HG02678 (cell line): ENCODE measurements at regions not wholly inside any gene's neighbourhood (a gene's known extent, or its start where the extent isn't known, plus 50 kb on each side); places are given as distances from the start of the nearest gene placed in this dataset.

Source experiments
- ATAC-seq: cut with Tn5 transposase; IDR thresholded peaks from one replicate; pipeline ENCODE4 v1.9.1; 2021; ENCODE audit warnings: mild to moderate bottlenecking, moderate library complexity; ENCODE audit not compliant: unreplicated experiment

DNA sequence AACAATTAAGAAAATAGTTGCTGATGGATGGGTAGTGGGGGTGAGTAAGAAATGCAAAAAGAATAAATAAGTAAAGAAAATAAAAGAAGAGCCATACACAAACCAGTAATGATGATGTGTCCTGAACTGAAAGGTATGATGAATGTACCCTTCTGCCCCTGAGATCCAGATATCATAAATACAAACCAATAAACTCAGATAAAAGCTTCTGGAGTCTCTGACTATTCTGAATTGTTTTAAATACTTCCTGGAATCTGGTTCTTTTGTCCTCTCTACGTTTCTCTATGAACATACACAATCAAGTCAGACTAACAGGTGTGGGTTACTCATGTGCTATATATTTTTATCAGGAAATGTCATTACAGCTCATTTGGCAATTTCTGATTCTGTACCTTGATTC is 153.4 kb downstream of the PPP1R2C start:
- ATAC-seq: no peak

DNA sequence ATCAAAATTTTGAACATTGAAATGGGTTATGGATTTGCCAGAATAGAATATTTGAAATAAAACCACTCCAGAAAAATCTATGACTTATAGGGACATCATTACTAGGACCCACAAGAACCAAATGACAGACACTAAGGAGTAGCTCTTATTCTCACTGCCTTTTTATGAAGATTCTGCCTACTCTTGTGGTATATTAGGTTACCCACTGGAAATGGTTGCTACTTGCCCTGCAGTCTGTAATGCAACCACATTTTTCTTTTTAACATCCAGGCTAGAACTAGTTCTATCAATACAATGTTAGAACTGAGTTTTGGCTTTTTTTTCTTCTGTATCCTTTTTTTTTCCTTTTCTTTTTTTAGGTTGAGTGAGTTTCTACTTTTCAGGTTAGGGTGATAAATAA is 158.9 kb downstream of the PPP1R2C start:
- no peak for ATAC-seq

GRCh38 chrX:42616981-42617380 is 161.0 kb downstream of the PPP1R2C start:
- no peak for ATAC-seq

DNA sequence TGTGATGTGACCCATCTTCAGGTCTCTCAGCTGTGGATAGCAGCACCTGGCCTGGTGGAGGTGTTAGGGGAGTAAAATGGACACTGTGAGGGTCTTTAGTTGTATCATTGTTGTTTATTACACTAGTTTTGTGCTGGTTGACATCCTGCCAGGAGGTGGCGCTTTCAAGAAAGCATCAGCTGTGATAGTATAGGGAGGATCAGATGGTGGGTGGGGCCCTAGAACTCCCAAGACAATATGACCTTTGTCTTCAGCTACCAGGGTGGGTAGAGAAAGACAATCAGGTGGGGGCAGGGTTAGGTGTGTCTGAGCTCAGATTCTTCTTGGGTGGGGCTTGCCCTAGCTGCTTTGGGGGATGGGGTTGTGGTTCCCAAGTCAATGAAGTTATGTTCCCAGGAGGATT is 162.8 kb downstream of the PPP1R2C start:
- ATAC-seq: no peak

GRCh38 chrX:42606591-42606990 is 171.4 kb downstream of the PPP1R2C start:
- ATAC-seq: no peak

GRCh38 chrX:42604302-42604701 is 173.7 kb downstream of the PPP1R2C start:
- ATAC-seq: no peak

GRCh38 chrX:42603016-42603415 is 174.9 kb downstream of the PPP1R2C start:
- no peak for ATAC-seq

DNA sequence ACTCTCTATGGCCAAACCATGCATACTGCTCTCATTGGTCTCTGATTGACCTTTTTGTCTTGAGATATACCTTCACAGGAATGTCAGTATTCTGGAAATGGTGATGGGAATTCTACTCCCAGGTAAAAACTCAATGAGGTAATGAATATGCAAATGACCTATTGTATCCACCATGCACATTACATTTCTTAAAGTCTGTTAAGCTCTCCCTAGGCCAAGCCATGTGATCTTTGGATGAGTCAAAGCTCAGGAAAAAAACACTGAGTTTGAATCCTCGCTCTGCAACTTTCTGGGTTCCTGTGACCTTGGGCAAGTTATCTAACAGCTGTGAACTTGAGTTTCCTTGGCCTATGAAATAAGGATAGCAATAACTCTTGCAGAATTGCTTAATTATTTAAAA is 175.4 kb downstream of the PPP1R2C start:
- ATAC-seq: no peak

- ATAC-seq: no peak
Observed at GRCh38 chrX:42602136-42602535, 175.8 kb downstream of the PPP1R2C start.

DNA sequence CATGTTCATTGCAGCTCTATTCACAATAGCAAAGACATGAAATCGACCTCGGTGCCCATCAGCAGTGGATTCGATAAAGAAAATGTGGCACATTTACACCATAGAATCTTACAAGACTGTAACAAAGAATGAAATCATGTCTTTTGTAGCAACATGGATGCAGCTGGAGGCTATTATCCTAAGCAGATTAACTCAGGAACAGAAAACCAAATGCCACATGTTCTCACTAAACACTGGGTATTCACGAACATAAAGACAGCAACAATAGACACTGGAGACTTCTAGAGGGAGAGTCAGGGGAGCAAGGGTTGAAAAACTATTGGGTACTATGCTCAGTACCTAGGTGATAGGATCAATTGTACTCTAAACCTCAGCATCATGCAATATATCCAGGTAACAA is 180.5 kb downstream of the PPP1R2C start:
- ATAC-seq: no peak

DNA sequence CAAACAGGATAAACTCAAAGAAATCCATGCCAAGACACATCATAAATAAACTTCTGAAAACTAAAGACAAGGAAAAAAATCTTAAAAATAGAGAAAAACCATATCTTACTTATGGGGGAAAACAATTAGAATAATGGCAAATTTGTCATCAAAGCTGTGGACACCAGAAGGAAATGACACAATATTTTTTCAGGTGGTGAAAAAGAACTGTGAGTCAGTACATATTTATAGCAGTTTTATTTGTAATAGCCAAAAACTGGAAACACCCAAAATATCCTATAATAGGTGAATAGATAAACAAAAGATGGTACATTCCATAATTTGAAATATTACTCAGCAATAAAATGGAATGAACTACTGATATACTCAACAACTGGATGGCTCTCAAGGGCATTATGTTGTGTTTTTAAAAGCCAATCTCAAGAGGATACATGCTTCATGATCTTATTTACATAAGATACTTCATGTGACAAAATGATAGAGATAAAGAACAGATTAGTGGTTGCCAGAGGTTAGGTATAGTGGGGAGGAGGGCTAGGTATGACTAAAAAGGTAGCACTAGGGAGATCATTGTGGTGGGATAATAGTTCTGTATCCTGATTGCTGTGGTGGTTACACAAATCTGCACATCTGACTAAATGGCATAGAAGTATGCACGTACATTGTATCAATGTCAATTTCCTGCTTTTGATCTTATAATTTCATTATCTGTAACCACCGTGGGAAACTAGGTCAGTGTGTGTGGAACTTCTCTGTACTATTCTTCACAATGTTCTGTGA is 191.9 kb downstream of the PPP1R2C start:
- ATAC-seq: no peak

- ATAC-seq: no peak
Observed at GRCh38 chrX:42577936-42578470, 200.0 kb downstream of the PPP1R2C start.

- no peak for ATAC-seq
Observed at GRCh38 chrX:42567268-42567667, 210.7 kb downstream of the PPP1R2C start.

DNA sequence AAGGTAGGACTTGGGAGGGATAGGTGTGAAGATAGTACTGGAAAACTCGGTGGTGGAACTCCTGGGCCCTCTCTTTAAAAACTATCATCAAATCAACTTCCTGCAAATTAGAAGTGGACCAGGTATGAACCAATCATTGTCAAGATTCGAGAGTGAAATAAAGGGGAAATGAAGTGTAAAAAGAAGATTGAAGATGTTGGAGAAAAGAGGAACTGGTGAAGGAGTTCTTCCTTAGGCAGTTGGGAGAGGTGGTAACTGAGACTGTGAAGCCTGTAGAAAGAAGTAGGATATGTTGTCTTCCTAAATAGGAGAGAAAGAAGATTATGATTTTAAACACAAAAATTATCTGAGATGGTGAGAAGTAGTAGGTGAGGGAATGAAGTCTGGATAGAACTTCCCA is 212.2 kb downstream of the PPP1R2C start:
- no peak for ATAC-seq

GRCh38 chrX:42546800-42547199 is 231.2 kb downstream of the PPP1R2C start:
- ATAC-seq: no peak

- no peak for ATAC-seq
Observed at GRCh38 chrX:42544883-42545282, 233.1 kb downstream of the PPP1R2C start.

GRCh38 chrX:42541554-42541953 is 236.4 kb downstream of the PPP1R2C start:
- ATAC-seq: no peak

DNA sequence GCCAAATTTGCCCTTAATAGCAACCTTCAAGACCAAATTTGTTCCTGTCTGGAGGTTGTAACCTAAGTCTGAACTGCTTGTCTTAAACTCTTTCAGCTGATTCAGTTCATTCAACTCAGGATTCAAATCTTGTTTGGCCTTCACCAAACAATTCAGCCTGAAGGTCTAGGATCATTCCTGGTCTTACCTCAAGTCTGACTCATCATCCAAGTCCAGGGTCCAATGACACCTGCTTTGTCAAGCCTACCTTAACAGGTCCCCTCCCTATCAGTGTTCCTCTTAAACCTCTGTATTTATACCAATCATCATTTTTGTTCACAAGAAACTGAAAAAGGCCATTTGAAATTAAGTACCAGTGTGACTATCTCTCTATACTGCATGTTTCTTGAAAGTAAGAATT is 237.8 kb downstream of the PPP1R2C start:
- ATAC-seq: no peak

DNA sequence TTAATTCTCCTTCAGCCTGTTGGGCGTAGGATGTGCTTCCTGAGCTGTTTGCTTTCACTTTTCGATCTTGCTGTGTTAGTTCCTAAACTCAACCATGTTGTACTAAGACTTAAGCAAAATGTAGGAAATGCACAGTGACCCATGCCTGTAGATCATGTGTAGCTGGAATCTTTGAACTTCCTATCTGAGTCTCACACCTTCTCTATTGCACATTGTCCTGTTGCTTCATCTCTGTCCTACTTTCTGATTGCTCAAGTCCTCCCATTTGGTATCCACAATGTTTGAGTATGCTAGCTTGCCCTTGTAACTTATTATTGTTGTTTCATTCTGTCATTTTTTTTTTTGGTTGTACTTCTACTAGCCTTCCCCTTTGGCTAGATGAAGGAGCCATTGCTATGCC is 239.6 kb downstream of the PPP1R2C start:
- ATAC-seq: no peak

DNA sequence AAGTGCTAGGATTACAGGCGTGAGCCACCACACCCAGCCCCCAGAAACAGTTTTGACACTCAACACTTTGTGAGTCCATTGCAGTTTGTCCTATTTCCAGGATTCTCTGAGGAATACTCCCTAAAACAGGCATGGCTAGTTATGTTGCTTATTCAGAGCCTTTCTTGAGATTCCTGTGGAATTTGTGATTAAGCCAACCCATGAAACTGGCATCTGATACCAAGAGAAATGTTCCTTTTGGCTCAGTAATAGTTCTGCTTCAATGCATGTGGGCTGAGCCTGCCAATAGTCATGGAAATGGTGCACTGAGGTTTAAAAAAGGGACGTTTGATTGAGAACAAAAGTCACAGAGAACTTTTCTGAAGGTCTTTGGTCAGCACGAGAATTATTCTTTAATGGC is 241.7 kb downstream of the PPP1R2C start:
- ATAC-seq: no peak

GRCh38 chrX:42535233-42535632 is 242.7 kb downstream of the PPP1R2C start:
- ATAC-seq: no peak

DNA sequence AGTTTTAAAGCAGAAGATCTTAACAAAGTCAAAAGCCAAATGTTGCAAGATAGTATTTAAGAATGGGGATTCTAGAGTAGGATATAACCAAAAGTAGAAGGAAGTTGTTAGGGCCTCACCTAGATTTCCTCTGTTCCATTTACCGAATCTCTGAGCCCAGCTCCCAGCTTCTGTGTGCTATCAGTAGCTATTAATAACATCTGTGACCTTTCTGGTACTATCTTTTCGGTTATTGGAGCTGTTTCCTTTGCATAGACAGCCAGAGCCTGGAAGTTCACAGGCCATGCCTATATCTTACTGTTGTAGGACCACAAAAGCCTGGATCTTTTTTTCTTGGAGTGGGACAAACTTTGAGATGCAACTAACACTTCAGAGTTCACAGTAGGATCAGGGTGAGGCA is 244.2 kb downstream of the PPP1R2C start:
- no peak for ATAC-seq

- ATAC-seq: no peak
Observed at GRCh38 chrX:42531441-42531840, 246.5 kb downstream of the PPP1R2C start.
